ENCODE measurements at regions not wholly inside any gene's neighbourhood (a gene's known extent, or its start where the extent isn't known, plus 50 kb on each side); places are given as distances from the start of the nearest gene placed in this dataset.

- no peak for TF ChIP-seq CTCF (IDR thresholded peaks at IDR 0.05)
- no peak for TF ChIP-seq ZFX (IDR thresholded peaks at IDR 0.05; ENCODE audit: borderline replicate concordance)
These were observed 117.0 kb upstream of the PRL start for GRCh38 chr6:22413681-22414311.
